ENCODE measurements at regions not wholly inside any gene's neighbourhood (a gene's known extent, or its start where the extent isn't known, plus 50 kb on each side); places are given as distances from the start of the nearest gene placed in this dataset.

DNA sequence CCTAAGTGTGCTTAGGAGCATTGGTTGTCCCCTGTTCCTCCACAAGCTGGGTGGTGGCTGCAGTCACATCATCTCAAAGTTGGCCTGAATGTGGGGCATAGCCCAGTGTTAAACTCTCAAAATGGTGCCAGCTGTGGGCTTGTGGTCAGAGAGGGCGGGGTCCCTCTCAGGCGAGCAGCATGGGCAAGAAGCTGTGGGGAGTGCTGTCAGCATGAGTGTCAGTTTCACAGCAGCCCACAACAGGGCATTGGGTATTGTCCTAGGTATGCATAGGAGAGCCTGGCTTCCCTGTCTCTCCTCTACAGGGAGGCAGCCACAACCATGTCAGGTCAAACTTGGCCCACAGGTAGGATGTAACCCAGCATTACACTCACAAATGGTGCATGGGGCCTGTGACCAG lies 285.6 kb upstream of the THSD7B start:
- H3K4me3 ChIP-seq (ENCODE audit: control insufficient read depth, low read depth, low read length) = no peak overlapping the region
- no peak for DNase-seq (ENCODE audit: low read depth)
- TF ChIP-seq, protein P1, sequence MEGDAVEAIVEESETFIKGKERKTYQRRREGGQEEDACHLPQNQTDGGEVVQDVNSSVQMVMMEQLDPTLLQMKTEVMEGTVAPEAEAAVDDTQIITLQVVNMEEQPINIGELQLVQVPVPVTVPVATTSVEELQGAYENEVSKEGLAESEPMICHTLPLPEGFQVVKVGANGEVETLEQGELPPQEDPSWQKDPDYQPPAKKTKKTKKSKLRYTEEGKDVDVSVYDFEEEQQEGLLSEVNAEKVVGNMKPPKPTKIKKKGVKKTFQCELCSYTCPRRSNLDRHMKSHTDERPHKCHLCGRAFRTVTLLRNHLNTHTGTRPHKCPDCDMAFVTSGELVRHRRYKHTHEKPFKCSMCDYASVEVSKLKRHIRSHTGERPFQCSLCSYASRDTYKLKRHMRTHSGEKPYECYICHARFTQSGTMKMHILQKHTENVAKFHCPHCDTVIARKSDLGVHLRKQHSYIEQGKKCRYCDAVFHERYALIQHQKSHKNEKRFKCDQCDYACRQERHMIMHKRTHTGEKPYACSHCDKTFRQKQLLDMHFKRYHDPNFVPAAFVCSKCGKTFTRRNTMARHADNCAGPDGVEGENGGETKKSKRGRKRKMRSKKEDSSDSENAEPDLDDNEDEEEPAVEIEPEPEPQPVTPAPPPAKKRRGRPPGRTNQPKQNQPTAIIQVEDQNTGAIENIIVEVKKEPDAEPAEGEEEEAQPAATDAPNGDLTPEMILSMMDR (IDR thresholded peaks at IDR 0.05; ENCODE audit: control insufficient read depth, insufficient read depth, low read depth, low read length, missing control alignments) = no peak

DNA sequence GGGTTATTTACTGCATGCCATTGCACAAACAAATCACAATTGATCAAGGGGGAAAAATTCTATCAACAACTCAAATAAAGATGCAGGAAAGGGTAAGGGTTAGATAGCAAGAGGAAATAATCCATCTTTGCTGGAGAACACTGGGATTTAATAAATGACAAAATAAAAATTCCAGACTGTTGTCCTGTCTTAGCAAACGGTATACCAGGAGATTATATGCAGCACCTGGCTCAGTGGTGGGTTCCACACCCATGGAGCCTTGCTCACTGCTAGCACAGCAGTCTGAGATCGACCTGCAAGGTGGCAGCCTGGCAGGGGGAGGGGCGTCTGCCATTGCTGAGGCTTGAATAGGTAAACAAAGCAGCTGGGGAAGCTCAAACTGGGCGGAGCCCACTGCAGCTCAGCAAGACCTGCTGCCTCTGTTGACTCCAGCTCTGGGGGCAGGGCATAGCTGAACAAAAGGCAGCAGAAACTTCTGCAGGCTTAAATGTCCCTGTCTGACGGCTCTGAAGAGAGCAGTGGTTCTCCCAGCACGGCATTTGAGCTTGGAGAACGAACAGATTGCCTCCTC lies 296.5 kb upstream of the THSD7B start:
- TF ChIP-seq, protein P1 (IDR thresholded peaks at IDR 0.05; ENCODE audit: control insufficient read depth, insufficient read depth, low read depth, low read length, missing control alignments) = no peak
- DNase-seq (ENCODE audit: low read depth) = no peak
- no peak overlapping the region for H3K4me3 ChIP-seq (ENCODE audit: control insufficient read depth, low read depth, low read length)

DNA sequence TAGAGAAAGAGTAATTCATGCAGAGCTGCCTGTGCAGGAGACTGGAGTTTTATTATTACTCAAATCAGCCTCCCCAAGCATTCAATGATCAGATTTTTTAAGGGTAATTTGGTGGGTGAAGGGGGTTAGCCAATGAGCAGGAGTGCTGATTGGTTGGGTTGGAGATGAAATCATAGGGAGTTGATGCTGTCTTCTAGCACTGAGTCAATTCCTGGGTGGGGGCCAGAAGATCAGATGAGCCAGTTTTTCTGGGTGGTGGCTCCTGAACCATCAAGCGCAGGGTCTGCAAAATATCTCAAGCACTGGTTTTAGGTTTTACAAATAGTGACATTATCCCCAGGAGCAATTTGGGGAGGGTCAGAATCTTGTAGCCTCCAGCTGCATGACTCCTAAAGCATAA lies 312.8 kb upstream of the THSD7B start:
- no peak overlapping the region for H3K4me3 ChIP-seq (ENCODE audit: control insufficient read depth, low read depth, low read length)
- DNase-seq (ENCODE audit: low read depth) = no peak
- TF ChIP-seq, protein P1 (IDR thresholded peaks at IDR 0.05; ENCODE audit: control insufficient read depth, insufficient read depth, low read depth, low read length, missing control alignments) = no peak

DNA sequence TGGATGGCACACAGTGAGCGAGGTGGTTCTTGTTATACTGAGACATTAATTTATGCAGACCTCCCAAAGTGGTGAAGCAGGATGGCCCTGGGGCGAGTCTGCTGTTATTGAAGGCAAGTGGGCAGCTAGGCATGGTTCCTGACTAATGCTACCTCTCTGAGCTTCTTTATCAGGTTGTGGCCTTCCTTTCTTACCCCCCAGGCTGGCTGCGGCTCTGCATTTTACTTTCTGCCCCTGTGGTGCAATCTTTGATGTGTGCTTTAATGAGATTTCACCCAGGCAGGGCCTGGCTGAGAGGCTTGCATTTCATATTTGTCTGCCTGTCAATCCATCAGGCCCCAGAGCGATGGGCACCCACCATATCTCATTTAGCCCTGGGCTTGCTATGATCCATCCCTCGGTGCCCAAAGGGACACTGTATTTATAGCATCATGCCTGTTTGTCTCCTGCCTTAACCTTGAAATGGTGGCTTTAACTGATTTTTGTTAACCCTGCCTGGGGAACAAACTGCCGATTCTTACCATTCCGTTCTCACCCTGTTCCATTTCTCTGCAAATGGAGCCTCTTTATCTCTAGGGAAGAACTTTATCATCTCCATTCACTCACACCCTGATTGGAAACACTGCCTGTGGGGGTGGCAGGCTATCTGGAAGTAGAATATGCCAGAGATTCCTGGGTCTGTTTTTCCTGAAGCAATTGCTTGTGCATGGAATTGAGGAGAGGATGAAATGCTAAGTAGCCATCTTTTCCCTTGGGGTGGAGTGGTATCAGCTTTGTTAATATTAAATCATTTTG lies 316.2 kb upstream of the THSD7B start:
- H3K4me3 ChIP-seq (ENCODE audit: control insufficient read depth, low read depth, low read length) = no peak overlapping the region
- no peak for DNase-seq (ENCODE audit: low read depth)
- TF ChIP-seq, protein P1 (IDR thresholded peaks at IDR 0.05; ENCODE audit: control insufficient read depth, insufficient read depth, low read depth, low read length, missing control alignments) = no peak

DNA sequence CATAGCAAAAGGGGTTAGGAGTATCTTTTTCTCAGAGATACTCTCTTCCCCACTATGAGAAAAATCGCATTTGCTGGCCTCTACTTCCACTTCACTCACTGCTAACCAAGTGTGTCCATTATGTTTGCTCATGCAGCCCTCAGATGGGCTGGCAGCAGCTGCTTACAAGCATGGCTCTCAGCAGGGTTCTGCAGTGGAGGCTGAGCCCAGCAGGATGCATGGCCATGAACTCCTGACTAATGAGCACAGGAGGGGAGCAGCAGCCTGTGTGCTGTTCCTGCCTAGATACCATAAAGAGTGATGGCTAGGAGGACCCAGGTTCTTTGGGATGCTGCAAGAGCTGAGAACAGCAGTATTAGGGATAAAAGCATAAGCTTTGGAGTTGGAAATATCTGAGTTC lies 316.9 kb upstream of the THSD7B start:
- TF ChIP-seq, protein P1 (IDR thresholded peaks at IDR 0.05; ENCODE audit: control insufficient read depth, insufficient read depth, low read depth, low read length, missing control alignments) = no peak
- no peak overlapping the region for H3K4me3 ChIP-seq (ENCODE audit: control insufficient read depth, low read depth, low read length)
- no peak for DNase-seq (ENCODE audit: low read depth)

DNA sequence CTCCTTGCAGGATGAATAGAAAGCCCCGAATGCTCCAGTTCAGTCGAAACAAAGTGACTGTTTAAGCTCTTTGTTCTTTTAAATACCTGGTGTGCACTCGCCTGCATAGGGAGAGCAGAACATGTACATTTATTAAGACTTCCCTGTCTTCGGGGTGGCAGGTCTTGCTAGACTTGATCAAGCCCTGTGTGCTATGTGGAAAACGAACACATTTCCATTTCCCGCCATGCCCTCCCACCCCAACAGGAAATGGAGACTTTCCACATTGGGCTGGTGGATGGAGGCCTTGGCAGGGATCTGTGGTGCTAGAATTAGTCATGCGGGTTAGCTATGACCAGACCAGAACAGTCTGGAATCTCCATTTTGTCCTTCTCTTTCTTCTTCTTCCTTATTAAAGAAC lies 321.0 kb upstream of the THSD7B start:
- no peak overlapping the region for H3K4me3 ChIP-seq (ENCODE audit: control insufficient read depth, low read depth, low read length)
- TF ChIP-seq, protein P1 (IDR thresholded peaks at IDR 0.05; ENCODE audit: control insufficient read depth, insufficient read depth, low read depth, low read length, missing control alignments) = no peak
- no peak for DNase-seq (ENCODE audit: low read depth)
